ENCODE measurements at regions not wholly inside any gene's neighbourhood (a gene's known extent, or its start where the extent isn't known, plus 50 kb on each side); places are given as distances from the start of the nearest gene placed in this dataset.

DNA sequence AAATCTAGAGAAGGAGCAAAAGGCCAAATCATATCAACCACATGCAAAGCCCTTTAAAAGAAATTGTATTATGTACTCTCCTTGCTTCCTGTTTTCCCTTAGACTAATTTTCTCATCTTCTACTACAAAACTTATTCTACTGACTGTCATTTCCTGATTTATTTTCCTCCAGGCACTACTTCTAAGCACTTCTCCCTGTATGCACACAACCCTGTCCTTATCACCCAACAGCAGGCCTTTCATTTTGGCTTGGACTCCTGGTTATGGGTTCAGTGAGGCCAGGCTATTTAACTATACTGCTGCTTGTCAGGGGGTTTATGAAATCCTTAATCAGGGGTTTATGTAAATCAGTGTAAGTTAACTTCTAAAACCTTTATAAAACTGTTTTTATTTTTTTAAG is 205.1 kb upstream of the FAM98A start:
- no peak for DNase-seq (ENCODE audit: low spot score)
- intact Hi-C loops (cut with DNase I), result no loop called here
- TF ChIP-seq POLR2A (IDR thresholded peaks at IDR 0.05) (no peak), POLR2AphosphoS5 (IDR thresholded peaks at IDR 0.05) (no peak)
- TF ChIP-seq, protein P1, sequence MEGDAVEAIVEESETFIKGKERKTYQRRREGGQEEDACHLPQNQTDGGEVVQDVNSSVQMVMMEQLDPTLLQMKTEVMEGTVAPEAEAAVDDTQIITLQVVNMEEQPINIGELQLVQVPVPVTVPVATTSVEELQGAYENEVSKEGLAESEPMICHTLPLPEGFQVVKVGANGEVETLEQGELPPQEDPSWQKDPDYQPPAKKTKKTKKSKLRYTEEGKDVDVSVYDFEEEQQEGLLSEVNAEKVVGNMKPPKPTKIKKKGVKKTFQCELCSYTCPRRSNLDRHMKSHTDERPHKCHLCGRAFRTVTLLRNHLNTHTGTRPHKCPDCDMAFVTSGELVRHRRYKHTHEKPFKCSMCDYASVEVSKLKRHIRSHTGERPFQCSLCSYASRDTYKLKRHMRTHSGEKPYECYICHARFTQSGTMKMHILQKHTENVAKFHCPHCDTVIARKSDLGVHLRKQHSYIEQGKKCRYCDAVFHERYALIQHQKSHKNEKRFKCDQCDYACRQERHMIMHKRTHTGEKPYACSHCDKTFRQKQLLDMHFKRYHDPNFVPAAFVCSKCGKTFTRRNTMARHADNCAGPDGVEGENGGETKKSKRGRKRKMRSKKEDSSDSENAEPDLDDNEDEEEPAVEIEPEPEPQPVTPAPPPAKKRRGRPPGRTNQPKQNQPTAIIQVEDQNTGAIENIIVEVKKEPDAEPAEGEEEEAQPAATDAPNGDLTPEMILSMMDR (IDR thresholded peaks at IDR 0.05), result no peak

DNA sequence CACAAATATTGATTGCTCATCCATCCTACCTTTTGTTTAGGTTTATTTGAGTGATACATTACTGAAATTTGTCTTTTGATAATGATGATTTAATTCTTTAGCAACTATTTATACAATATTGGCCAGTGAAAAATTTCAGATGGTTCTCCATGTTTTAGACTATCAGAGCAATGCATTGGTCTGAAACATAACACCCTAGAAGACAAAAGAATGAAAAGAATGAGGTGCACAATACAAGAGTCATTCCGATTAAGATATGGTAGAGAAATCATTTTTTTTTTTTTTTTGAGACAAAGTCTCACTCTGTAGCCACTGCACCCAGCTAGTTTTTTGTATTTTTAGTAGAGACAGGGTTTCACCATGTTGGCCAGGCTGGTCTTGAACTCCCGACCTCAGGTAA is 197.4 kb upstream of the FAM98A start:
- no peak for TF ChIP-seq POLR2AphosphoS5 (IDR thresholded peaks at IDR 0.05)
- no peak for TF ChIP-seq POLR2A (IDR thresholded peaks at IDR 0.05)
- TF ChIP-seq, protein P1 (IDR thresholded peaks at IDR 0.05), result no peak
- Histone ChIP-seq H3K4me1 (replicated peaks) (no peaks in the 10 kb centered on the region), H3K27me3 (replicated peaks; ENCODE audit: insufficient read depth) (no peaks in the 10 kb centered on the region), H3K9me3 (no peaks in the 10 kb centered on the region), H3K27ac (no peak overlapping the region), H3K36me3 (no peaks in the 10 kb centered on the region), H3K4me3 (no peak overlapping the region)
- 79% methylated on average over 2 of the region's 2 CpGs for WGBS
- intact Hi-C loops (cut with DNase I), result no loop called here
- DNase-seq (ENCODE audit: low spot score), result no peak

More for the DNA sequence above, 205.1 kb upstream of the FAM98A start:
- no peaks in the 10 kb centered on the region for H3K27me3 ChIP-seq (replicated peaks; ENCODE audit: insufficient read depth)
- H3K4me1 ChIP-seq (replicated peaks), result no peaks in the 10 kb centered on the region
- H3K9me3 ChIP-seq, result no peaks in the 10 kb centered on the region
- no peaks in the 10 kb centered on the region for H3K36me3 ChIP-seq
- no peak overlapping the region for H3K4me3 ChIP-seq
- no peak overlapping the region for H3K27ac ChIP-seq

DNA sequence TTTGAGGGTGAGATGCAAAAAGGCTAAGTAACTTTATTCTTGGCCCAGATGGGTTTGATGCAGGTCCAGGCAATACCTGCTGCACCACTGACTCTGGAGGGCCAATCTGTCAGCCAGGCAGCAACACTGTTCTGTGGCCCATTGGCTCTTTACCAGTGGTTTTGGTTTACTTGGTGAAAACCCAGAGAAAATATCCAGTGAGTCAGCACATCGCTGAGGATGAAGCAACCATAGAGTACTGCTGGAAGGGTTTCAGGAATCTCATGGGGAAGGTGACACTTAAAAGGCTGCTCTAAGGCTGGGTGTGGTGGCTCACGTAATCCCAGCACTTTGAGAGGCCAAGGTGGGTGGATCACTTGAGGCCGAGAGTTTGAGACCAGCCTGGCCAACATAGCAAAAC is 192.5 kb upstream of the FAM98A start:
- TF ChIP-seq POLR2AphosphoS5 (IDR thresholded peaks at IDR 0.05), result no peak
- TF ChIP-seq, protein P1 (IDR thresholded peaks at IDR 0.05), result no peak
- TF ChIP-seq POLR2A (IDR thresholded peaks at IDR 0.05), result no peak
- Histone ChIP-seq H3K27me3 (replicated peaks; ENCODE audit: insufficient read depth) (no peaks in the 10 kb centered on the region), H3K27ac (no peak overlapping the region), H3K4me3 (no peak overlapping the region), H3K4me1 (replicated peaks) (no peaks in the 10 kb centered on the region), H3K36me3 (no peaks in the 10 kb centered on the region), H3K9me3 (no peaks in the 10 kb centered on the region)
- intact Hi-C loops (cut with DNase I), result no loop called here
- 68% methylated on average over 3 of the region's 3 CpGs for WGBS
- no peak for DNase-seq (ENCODE audit: low spot score)

DNA sequence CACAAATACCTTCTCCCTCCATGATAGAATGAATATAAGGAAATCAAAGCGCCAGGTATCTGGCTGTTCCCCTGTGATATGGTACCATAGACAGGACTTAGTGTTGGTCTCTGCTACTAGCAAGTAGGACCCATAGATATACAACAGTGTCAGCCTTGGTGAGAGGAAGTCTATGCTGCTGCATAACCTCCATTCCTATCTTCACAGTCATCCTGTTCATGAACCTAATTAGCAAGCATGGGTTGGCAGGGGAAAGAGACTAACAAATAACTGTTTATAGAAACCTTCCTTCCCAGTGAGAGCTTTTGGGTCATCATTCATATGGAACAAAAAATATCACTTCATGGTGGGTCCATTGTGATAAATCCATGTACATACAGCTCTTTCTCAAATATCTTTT is 188.9 kb upstream of the FAM98A start:
- TF ChIP-seq, protein P1 (IDR thresholded peaks at IDR 0.05), result no peak
- TF ChIP-seq POLR2A (IDR thresholded peaks at IDR 0.05) (no peak), POLR2AphosphoS5 (IDR thresholded peaks at IDR 0.05) (no peak)
- H3K27me3 ChIP-seq (replicated peaks; ENCODE audit: insufficient read depth), result no peaks in the 10 kb centered on the region
- intact Hi-C loops (cut with DNase I), result no loop called here
- DNase-seq (ENCODE audit: low spot score), result no peak
- H3K9me3 ChIP-seq, result no peaks in the 10 kb centered on the region
- H3K4me3 ChIP-seq, result no peak overlapping the region
- H3K27ac ChIP-seq, result no peak overlapping the region
- no peaks in the 10 kb centered on the region for H3K36me3 ChIP-seq
- H3K4me1 ChIP-seq (replicated peaks), result no peaks in the 10 kb centered on the region
- 100% methylated on average over 1 of the region's 1 CpG for WGBS

DNA sequence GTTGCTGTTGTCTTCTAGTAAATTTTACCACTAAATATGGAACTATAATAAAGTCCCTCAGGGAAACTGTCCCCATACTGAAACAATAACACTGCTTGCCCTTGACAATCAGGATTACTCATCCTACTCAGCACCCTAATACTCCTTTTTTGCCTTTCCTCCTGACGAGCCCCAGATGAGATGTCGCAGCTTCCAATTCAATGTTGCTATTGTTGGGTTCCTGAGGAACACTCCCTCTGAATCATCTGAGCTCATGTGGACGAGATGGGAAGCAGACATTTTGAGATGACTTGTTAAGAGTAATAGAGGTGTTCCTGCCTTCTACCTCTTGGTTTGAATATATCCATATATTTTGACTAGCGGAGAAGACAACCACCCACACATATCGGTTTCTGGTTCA is 187.8 kb upstream of the FAM98A start:
- WGBS, result 93% methylated on average over 5 of the region's 5 CpGs

More for the DNA sequence above, 187.8 kb upstream of the FAM98A start:
- no peaks in the 10 kb centered on the region for H3K9me3 ChIP-seq
- no peak for DNase-seq (ENCODE audit: low spot score)
- TF ChIP-seq POLR2A (IDR thresholded peaks at IDR 0.05) (no peak), POLR2AphosphoS5 (IDR thresholded peaks at IDR 0.05) (no peak)
- TF ChIP-seq, protein P1 (IDR thresholded peaks at IDR 0.05), result no peak
- intact Hi-C loops (cut with DNase I), result no loop called here
- no peak overlapping the region for H3K4me3 ChIP-seq
- H3K36me3 ChIP-seq, result no peaks in the 10 kb centered on the region
- H3K4me1 ChIP-seq (replicated peaks), result no peaks in the 10 kb centered on the region
- H3K27me3 ChIP-seq (replicated peaks; ENCODE audit: insufficient read depth), result no peaks in the 10 kb centered on the region
- H3K27ac ChIP-seq, result no peak overlapping the region

Data from prostate gland (tissue), 2 donors.